ENCODE measurements at regions not wholly inside any gene's neighbourhood (a gene's known extent, or its start where the extent isn't known, plus 50 kb on each side); places are given as distances from the start of the nearest gene placed in this dataset.

DNA sequence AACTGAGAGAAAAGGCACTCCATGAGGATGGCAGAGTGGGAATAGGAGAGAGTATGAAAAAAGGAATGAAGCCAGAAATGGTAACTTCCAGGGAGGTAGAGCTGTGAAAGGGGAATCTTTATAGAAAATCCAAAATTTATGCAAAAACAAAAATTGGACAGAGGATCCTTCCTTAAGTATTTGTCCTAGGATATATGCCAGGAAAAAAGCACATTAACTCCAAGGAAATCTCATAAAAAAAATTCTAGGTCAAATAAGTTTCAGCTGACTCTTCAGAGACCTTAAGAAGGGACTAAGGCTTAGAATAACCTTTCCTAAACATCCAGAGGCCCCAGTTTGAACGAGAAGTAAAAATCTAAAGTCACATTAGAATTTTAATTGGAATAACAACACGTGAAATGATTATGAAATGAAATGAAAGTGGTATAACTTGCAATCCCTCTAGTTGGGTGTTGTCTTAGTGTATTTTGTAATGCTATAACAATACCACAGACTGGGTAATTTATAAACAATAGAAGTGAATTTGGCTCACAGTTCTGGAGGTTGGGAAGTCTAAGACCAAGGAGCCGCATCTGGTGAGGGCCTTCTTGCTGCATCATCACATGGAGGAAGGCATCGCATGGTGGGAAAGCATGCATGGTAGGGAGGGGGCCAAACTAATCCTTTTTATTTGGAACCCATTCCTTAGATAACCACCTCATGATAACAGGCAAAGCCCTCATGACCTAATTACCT is 145.4 kb upstream of the RXFP1 start:
- Histone ChIP-seq H3K79me2 (ENCODE audit: control insufficient read depth, insufficient read depth, low read length) (no peaks in the 10 kb centered on the region), H3K9me3 (replicated peaks; ENCODE audit: control insufficient read depth, insufficient read depth, low read depth, low read length) (no peaks in the 10 kb centered on the region), H4K20me1 (replicated peaks; ENCODE audit: control insufficient read depth, insufficient read depth, low read length) (no peaks in the 10 kb centered on the region), H3K4me2 (ENCODE audit: insufficient read depth, low read length) (no peak overlapping the region), H3K9ac (ENCODE audit: insufficient read depth in 1 of 2, low read depth in 2 of 2, low read length in 2 of 2) (no peak overlapping the region), H3K27me3 (ENCODE audit: control insufficient read depth in 2 of 2, insufficient read depth in 2 of 2, low read length in 2 of 2) (no peaks in the 10 kb centered on the region), H3K9me1 (ENCODE audit: control insufficient read depth, insufficient read depth, low read length) (no peaks in the 10 kb centered on the region), H3K4me1 (replicated peaks in 1 of 2; ENCODE audit: control insufficient read depth in 2 of 2, insufficient read depth in 2 of 2, low read length in 2 of 2) (no peaks in the 10 kb centered on the region), H3K27ac (ENCODE audit: extremely low read depth, low read depth, low read length) (no peak overlapping the region), H2AFZ (ENCODE audit: low read depth, low read length) (no peak overlapping the region), H3K36me3 (ENCODE audit: control insufficient read depth, insufficient read depth, low read length) (no peaks in the 10 kb centered on the region), H3K4me3 (no peak overlapping the region)
- CTCF ChIA-PET (ENCODE audit: low intra/inter-chr PET ratio): no interaction called here
- ATAC-seq (no peak), DNase-seq (ENCODE audit: extremely low read depth in 1 of 4, low spot score in 3 of 4) (no peak), FAIRE-seq (no peak)
- BruUV-seq (replicated peaks): no TSS peak
- WGBS (ENCODE audit: insufficient coverage, low coverage, missing lambda C conversion rate): 10% methylated on average over 4 of the region's 4 CpGs
- POLR2A ChIA-PET: no interaction called here
- TF ChIP-seq ZKSCAN3 (CRISPR knock-in tag; IDR thresholded peaks at IDR 0.05) (no peak), ZNF232 (CRISPR knock-in tag; IDR thresholded peaks at IDR 0.05) (no peak), KDM1A (IDR thresholded peaks at IDR 0.05) (no peak), MEF2A (IDR thresholded peaks at IDR 0.05; ENCODE audit: control insufficient read depth, low read depth, low read length) (no peak), ZNF134 (CRISPR knock-in tag; conservative IDR thresholded peaks at IDR 0.05) (no peak), CBX5 (IDR thresholded peaks at IDR 0.05; ENCODE audit: borderline replicate concordance, low read depth) (no peak), ZNF274 (IDR thresholded peaks at IDR 0.05; ENCODE audit: borderline replicate concordance, low read depth, low read length) (no peak), PML (IDR thresholded peaks at IDR 0.05; ENCODE audit: low read length) (no peak), FOXK1 (CRISPR knock-in tag; IDR thresholded peaks at IDR 0.05; ENCODE audit: borderline replicate concordance) (no peak), GABPB1 (CRISPR knock-in tag; IDR thresholded peaks at IDR 0.05) (no peak), GATA2 (CRISPR knock-in tag; IDR thresholded peaks at IDR 0.05) (no peak), ZFP30 (CRISPR knock-in tag; IDR thresholded peaks at IDR 0.05; ENCODE audit: borderline replicate concordance) (no peak), ZNF75A (CRISPR knock-in tag; IDR thresholded peaks at IDR 0.05) (no peak), RBM15 (IDR thresholded peaks at IDR 0.05; ENCODE audit: insufficient read depth, low read length) (no peak), IFI16 (CRISPR knock-in tag; IDR thresholded peaks at IDR 0.05) (no peak), PTRF (tag; IDR thresholded peaks at IDR 0.05) (no peak), ZNF584 (CRISPR knock-in tag; IDR thresholded peaks at IDR 0.05; ENCODE audit: low read depth) (no peak), MTA2 (IDR thresholded peaks at IDR 0.05; ENCODE audit: low read depth) (no peak)
- TF ChIP-seq, protein P1, sequence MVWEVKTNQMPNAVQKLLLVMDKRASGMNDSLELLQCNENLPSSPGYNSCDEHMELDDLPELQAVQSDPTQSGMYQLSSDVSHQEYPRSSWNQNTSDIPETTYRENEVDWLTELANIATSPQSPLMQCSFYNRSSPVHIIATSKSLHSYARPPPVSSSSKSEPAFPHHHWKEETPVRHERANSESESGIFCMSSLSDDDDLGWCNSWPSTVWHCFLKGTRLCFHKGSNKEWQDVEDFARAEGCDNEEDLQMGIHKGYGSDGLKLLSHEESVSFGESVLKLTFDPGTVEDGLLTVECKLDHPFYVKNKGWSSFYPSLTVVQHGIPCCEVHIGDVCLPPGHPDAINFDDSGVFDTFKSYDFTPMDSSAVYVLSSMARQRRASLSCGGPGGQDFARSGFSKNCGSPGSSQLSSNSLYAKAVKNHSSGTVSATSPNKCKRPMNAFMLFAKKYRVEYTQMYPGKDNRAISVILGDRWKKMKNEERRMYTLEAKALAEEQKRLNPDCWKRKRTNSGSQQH (CRISPR knock-in tag; IDR thresholded peaks at IDR 0.05): no peak
- intact Hi-C loops (cut with micrococcal nuclease): no loop called here
- in situ Hi-C loops (cut with MboI): no loop called here
